Hepatocyte (in vitro differentiated cells): ENCODE measurements at regions not wholly inside any gene's neighbourhood (a gene's known extent, or its start where the extent isn't known, plus 50 kb on each side); places are given as distances from the start of the nearest gene placed in this dataset.
"Not testable (repeated sequence)": the region's sequence is repeated elsewhere in the genome, so short reads cannot be mapped to it uniquely, and the experiment has no call there.

ENCODE experiments used
- DNase-seq: peaks from one replicate; pipeline ENCODE4 v3.0.0-alpha.2; 2016; ENCODE audit warnings: low spot score
- H2AFZ ChIP-seq: fragments of 200-600 bp; sonication (generic); 2 replicates; pipeline ENCODE4 v1.6.0; 2016; ENCODE audit warnings: antibody characterized with exemption, mild to moderate bottlenecking
- H3K27ac ChIP-seq: fragments of 200-600 bp; sonication (generic); 2 replicates; pipeline ENCODE4 v1.5.1; 2016; ENCODE audit warnings: mild to moderate bottlenecking
- H3K27me3 ChIP-seq: fragments of 200-600 bp; sonication (generic); 2 replicates; pipeline ENCODE4 v1.6.1; 2016
- H3K36me3 ChIP-seq: fragments of 200-600 bp; sonication (generic); replicated peaks from 2 replicates; pipeline ENCODE4 v1.5.1; 2016; ENCODE audit warnings: low read depth; ENCODE audit not compliant: insufficient read depth
- H3K4me1 ChIP-seq: fragments of 200-600 bp; sonication (generic); 2 replicates; pipeline ENCODE4 v1.5.1; 2016; ENCODE audit warnings: mild to moderate bottlenecking, moderate library complexity; ENCODE audit not compliant: insufficient read depth
- H3K4me2 ChIP-seq: fragments of 200-600 bp; sonication (generic); 2 replicates; pipeline ENCODE4 v1.6.0; 2016
- H3K4me3 ChIP-seq: fragments of 200-600 bp; sonication (generic); 2 replicates; pipeline ENCODE4 v1.5.1; 2016; ENCODE audit warnings: mild to moderate bottlenecking
- H3K79me2 ChIP-seq: fragments of 200-600 bp; sonication (generic); 2 replicates; pipeline ENCODE4 v1.6.0; 2017; ENCODE audit warnings: mild to moderate bottlenecking
- H3K9me2 ChIP-seq: fragments of 200-600 bp; sonication (generic); replicated peaks from 2 replicates; pipeline ENCODE4 v1.6.0; 2017; ENCODE audit warnings: mild to moderate bottlenecking; ENCODE audit not compliant: insufficient read depth
- H3K9me3 ChIP-seq: fragments of 200-600 bp; sonication (generic); 2 replicates; pipeline ENCODE4 v1.5.1; 2016; ENCODE audit warnings: low read depth, mild to moderate bottlenecking
- H4K20me1 ChIP-seq: fragments of 200-600 bp; sonication (generic); 2 replicates; pipeline ENCODE4 v1.6.0; 2016; ENCODE audit warnings: mild to moderate bottlenecking; ENCODE audit not compliant: insufficient read depth, poor library complexity, severe bottlenecking
- EZH2 ChIP-seq: fragments of 200-600 bp; sonication (generic); IDR thresholded peaks from 2 replicates; pipeline ENCODE4 v1.6.1; 2016; ENCODE audit warnings: antibody characterized with exemption, mild to moderate bottlenecking, borderline replicate concordance
- EZH2phosphoT487 ChIP-seq: fragments of 200-600 bp; sonication (generic); IDR thresholded peaks from one replicate; pipeline ENCODE4 v1.6.1; 2018; ENCODE audit warnings: antibody characterized with exemption, mild to moderate bottlenecking, low read depth, moderate library complexity; ENCODE audit not compliant: unreplicated experiment, severe bottlenecking
- WGBS: methylation state at CpG from one replicate; pipeline ENCODE4 v1.1.6; 2016; ENCODE audit warnings: low lambda C conversion rate; ENCODE audit errors: missing lambda C conversion rate; 5-methylcytosine and 5-hydroxymethylcytosine counted together
- TF ChIP-seq, protein P1 (sequence below): fragments of 200-600 bp; sonication (generic); IDR thresholded peaks from 2 replicates; pipeline ENCODE4 v1.5.1; 2016; ENCODE audit warnings: antibody characterized with exemption, mild to moderate bottlenecking; ENCODE audit not compliant: poor library complexity

DNA sequence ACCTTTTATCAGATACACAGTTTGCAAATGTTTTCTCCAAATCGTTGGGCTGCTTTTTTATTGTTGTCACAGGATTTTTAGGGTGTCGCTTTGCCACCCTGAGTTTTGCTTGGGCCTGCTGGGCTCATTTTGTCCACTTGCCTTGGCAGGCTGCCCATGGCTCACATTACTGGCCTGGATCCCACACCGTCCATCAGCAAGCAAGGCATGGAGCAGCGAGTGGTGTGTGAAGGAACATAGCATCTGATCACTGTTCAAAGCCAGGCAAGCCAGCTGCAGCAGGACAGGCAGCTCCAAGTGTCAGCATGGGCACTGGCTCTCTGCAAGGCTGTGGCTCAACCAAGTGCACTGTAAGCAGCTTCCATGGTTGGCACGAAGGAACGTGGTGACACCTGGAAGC is 261.4 kb upstream of the TECRL start:
- Histone ChIP-seq H4K20me1 (no peaks in the 10 kb centered on the region), H2AFZ (no peak overlapping the region), H3K9me3 (no peaks in the 10 kb centered on the region), H3K9me2 (no peaks in the 10 kb centered on the region), H3K4me2 (no peak overlapping the region), H3K36me3 (no peaks in the 10 kb centered on the region), H3K27ac (no peak overlapping the region), H3K4me3 (no peak overlapping the region), H3K79me2 (no peaks in the 10 kb centered on the region), H3K4me1 (no peaks in the 10 kb centered on the region), H3K27me3 (no peaks in the 10 kb centered on the region)
- no peak for DNase-seq
- WGBS = 93% methylated on average over 6 of the region's 6 CpGs
- TF ChIP-seq, protein P1, sequence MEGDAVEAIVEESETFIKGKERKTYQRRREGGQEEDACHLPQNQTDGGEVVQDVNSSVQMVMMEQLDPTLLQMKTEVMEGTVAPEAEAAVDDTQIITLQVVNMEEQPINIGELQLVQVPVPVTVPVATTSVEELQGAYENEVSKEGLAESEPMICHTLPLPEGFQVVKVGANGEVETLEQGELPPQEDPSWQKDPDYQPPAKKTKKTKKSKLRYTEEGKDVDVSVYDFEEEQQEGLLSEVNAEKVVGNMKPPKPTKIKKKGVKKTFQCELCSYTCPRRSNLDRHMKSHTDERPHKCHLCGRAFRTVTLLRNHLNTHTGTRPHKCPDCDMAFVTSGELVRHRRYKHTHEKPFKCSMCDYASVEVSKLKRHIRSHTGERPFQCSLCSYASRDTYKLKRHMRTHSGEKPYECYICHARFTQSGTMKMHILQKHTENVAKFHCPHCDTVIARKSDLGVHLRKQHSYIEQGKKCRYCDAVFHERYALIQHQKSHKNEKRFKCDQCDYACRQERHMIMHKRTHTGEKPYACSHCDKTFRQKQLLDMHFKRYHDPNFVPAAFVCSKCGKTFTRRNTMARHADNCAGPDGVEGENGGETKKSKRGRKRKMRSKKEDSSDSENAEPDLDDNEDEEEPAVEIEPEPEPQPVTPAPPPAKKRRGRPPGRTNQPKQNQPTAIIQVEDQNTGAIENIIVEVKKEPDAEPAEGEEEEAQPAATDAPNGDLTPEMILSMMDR = no peak

DNA sequence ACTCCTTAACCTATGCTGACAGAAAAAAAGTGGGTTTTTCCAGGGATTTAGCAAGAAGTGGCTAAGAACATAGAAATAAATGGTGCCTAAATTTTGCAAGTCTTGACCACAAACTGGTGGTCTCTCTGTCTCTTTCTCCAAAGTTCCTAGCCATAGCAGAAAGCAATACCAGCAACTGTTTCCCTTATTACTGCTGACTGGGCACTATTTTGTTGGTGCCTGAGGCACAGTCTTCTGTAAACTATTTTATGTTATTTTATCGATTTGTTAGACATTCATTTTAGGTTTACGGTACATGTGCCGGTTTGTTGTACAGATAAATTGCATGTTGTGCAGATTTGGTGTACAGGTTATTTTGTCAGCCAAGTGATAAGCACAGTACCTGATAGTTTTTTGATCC is 234.6 kb upstream of the TECRL start:
- WGBS = 95% methylated on average over 3 of the region's 3 CpGs
- Histone ChIP-seq H4K20me1 (no peaks in the 10 kb centered on the region), H3K4me2 (no peak overlapping the region), H3K27ac (no peak overlapping the region), H3K4me1 (no peaks in the 10 kb centered on the region), H3K9me2 (no peaks in the 10 kb centered on the region), H3K36me3 (no peaks in the 10 kb centered on the region), H2AFZ (no peak overlapping the region), H3K9me3 (no peaks in the 10 kb centered on the region), H3K27me3 (no peaks in the 10 kb centered on the region), H3K4me3 (no peak overlapping the region), H3K79me2 (no peaks in the 10 kb centered on the region)
- no peak for DNase-seq
- TF ChIP-seq EZH2 (no peak), EZH2phosphoT487 (no peak)
- TF ChIP-seq, protein P1 = no peak

DNA sequence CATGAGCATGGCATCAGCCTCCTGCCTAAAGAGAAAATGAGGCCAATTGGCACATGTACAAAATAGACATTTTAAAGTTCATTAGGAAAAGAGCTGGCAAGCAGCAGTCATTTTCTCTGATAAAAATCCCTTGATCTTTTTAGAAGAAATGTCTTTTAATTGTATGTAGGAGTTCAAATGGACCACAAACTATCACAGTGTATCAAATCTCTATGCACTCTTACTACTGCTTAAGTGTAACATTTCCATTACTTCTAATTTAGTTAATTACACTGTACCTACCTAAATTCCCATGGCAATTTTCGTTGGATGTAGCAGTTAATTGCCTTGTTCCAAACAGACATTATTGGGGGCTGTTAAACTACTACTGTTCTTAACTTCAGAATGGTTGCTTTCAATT is 233.7 kb upstream of the TECRL start:
- Histone ChIP-seq H3K27me3 (no peaks in the 10 kb centered on the region), H3K27ac (no peak overlapping the region), H4K20me1 (no peaks in the 10 kb centered on the region), H3K4me2 (no peak overlapping the region), H3K36me3 (no peaks in the 10 kb centered on the region), H3K9me2 (no peaks in the 10 kb centered on the region), H3K4me3 (no peak overlapping the region), H3K4me1 (no peaks in the 10 kb centered on the region), H3K79me2 (no peaks in the 10 kb centered on the region), H2AFZ (no peak overlapping the region), H3K9me3 (no peaks in the 10 kb centered on the region)
- DNase-seq = no peak
- TF ChIP-seq, protein P1 = no peak
- TF ChIP-seq EZH2phosphoT487 (no peak), EZH2 (no peak)
- WGBS = 24% methylated on average over 1 of the region's 1 CpG

DNA sequence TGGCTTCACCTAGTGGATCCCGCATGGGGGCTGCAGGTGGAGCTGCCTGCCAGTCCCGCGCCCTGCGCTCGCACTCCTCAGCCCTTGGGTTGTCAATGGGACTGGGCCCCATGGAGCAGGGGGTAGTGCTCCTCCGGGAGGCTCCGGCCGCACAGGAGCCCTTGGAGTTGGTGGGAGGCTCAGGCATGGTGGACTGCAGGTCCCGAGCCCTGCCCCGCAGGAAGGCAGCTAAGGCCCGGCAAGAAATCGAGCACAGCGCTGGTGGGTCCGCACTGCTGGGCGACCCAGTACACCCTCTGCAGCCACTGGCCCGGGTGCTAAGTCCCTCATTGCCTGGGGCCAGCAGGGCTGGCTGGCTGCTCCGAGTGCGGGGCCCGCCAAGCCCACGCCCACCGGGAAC is 231.2 kb upstream of the TECRL start:
- not testable (repeated sequence) for H3K27ac ChIP-seq, H3K4me3 ChIP-seq, H3K4me1 ChIP-seq, H3K27me3 ChIP-seq, H3K4me2 ChIP-seq, DNase-seq, H3K9me3 ChIP-seq, H3K36me3 ChIP-seq, H3K9me2 ChIP-seq, H3K79me2 ChIP-seq, H4K20me1 ChIP-seq, H2AFZ ChIP-seq
- WGBS = 92% methylated on average over 20 of the region's 21 CpGs
